H9 (cell line): ENCODE measurements at regions not wholly inside any gene's neighbourhood (a gene's known extent, or its start where the extent isn't known, plus 50 kb on each side); places are given as distances from the start of the nearest gene placed in this dataset.

ENCODE experiments used
- DNase-seq: peaks from one replicate; pipeline ENCODE4 v3.0.0-alpha.2; 2017
- H2AFZ ChIP-seq: one replicate; pipeline ENCODE4 v1.6.1; 2013; ENCODE audit warnings: mild to moderate bottlenecking, low read length, control low read depth, moderate library complexity
- H2AK5ac ChIP-seq: 2 replicates; pipeline ENCODE4 v1.6.1; 2013; ENCODE audit warnings: low read length, control low read depth, mixed read lengths; ENCODE audit not compliant: insufficient read length
- H2BK120ac ChIP-seq: one replicate; pipeline ENCODE4 v1.6.1; 2013; ENCODE audit warnings: low read depth, mild to moderate bottlenecking, low read length, control low read depth, inconsistent platforms; ENCODE audit not compliant: poor library complexity, severe bottlenecking
- H2BK12ac ChIP-seq: 2 replicates; pipeline ENCODE4 v1.6.1; 2013; ENCODE audit warnings: low read length, control low read depth, mixed read lengths, low read depth; ENCODE audit not compliant: insufficient read length
- H2BK15ac ChIP-seq: 2 replicates; pipeline ENCODE4 v1.6.1; 2013; ENCODE audit warnings: low read depth, low read length, control low read depth
- H2BK20ac ChIP-seq: one replicate; pipeline ENCODE4 v1.6.1; 2013; ENCODE audit warnings: low read depth, mild to moderate bottlenecking, low read length, control low read depth, inconsistent platforms; ENCODE audit not compliant: poor library complexity, severe bottlenecking
- H2BK5ac ChIP-seq: 2 replicates; pipeline ENCODE4 v1.6.1; 2013; ENCODE audit warnings: low read length, control low read depth, mixed read lengths; ENCODE audit not compliant: insufficient read length
- H3K14ac ChIP-seq: 2 replicates; pipeline ENCODE4 v1.6.1; 2013; ENCODE audit warnings: low read length, control low read depth; ENCODE audit not compliant: insufficient read depth
- H3K18ac ChIP-seq: 2 replicates; pipeline ENCODE4 v1.6.1; 2013; ENCODE audit warnings: low read depth, mild to moderate bottlenecking, mixed read lengths, low read length, control low read depth; ENCODE audit not compliant: insufficient read length
- H3K23ac ChIP-seq: 2 replicates; pipeline ENCODE4 v1.6.1; 2013; ENCODE audit warnings: low read length, control low read depth, mixed read lengths, low read depth; ENCODE audit not compliant: insufficient read length
- H3K23me2 ChIP-seq: 2 replicates; pipeline ENCODE4 v1.6.1; 2013; ENCODE audit warnings: low read depth, mild to moderate bottlenecking, mixed read lengths, low read length, control low read depth; ENCODE audit not compliant: insufficient read length, poor library complexity, severe bottlenecking
- H3K27ac ChIP-seq: 2 replicates; pipeline ENCODE4 v1.5.1; 2013; ENCODE audit warnings: low read length, control low read depth, mixed read lengths, low read depth; ENCODE audit not compliant: insufficient read length
- H3K27me3 ChIP-seq: 2 replicates; pipeline ENCODE4 v1.6.1; 2013; ENCODE audit warnings: low read length, control low read depth, inconsistent platforms; ENCODE audit not compliant: insufficient read depth
- H3K4ac ChIP-seq: 2 replicates; pipeline ENCODE4 v1.6.1; 2013; ENCODE audit warnings: low read depth, mild to moderate bottlenecking, control low read depth, inconsistent platforms, low read length, moderate library complexity
- H3K4me1 ChIP-seq: 2 replicates; pipeline ENCODE4 v1.6.1; 2013; ENCODE audit warnings: low read length, control low read depth, inconsistent platforms; ENCODE audit not compliant: insufficient read depth
- H3K4me2 ChIP-seq: 2 replicates; pipeline ENCODE4 v1.6.1; 2013; ENCODE audit warnings: low read length, control low read depth, mixed read lengths; ENCODE audit not compliant: insufficient read length, insufficient read depth
- H3K56ac ChIP-seq: 2 replicates; pipeline ENCODE4 v1.6.1; 2013; ENCODE audit warnings: low read depth, mild to moderate bottlenecking, mixed read lengths, low read length, control low read depth; ENCODE audit not compliant: insufficient read length
- H3K79me1 ChIP-seq: 2 replicates; pipeline ENCODE4 v1.6.1; 2013; ENCODE audit warnings: low read depth, mild to moderate bottlenecking, moderate library complexity, low read length, control low read depth, inconsistent platforms; ENCODE audit not compliant: insufficient read depth, poor library complexity, severe bottlenecking
- H3K79me2 ChIP-seq: 2 replicates; pipeline ENCODE4 v1.6.1; 2013; ENCODE audit warnings: low read length, control low read depth, inconsistent platforms; ENCODE audit not compliant: insufficient read depth
- H3K9ac ChIP-seq: 2 replicates; pipeline ENCODE4 v1.6.1; 2013; ENCODE audit warnings: low read length, control low read depth, mixed read lengths; ENCODE audit not compliant: insufficient read length; ENCODE audit errors: extremely low read depth
- H3K9me3 ChIP-seq: one replicate; pipeline ENCODE4 v1.6.1; 2013; ENCODE audit warnings: low read depth, low read length, inconsistent platforms; ENCODE audit not compliant: control insufficient read depth
- H3T11ph ChIP-seq: one replicate; pipeline ENCODE4 v1.6.1; 2013; ENCODE audit warnings: mild to moderate bottlenecking, low read length, control low read depth, inconsistent platforms
- H4K20me1 ChIP-seq: one replicate; pipeline ENCODE4 v1.6.1; 2013; ENCODE audit not compliant: control insufficient read depth, insufficient read length, insufficient read depth
- H4K5ac ChIP-seq: 2 replicates; pipeline ENCODE4 v1.6.1; 2013; ENCODE audit warnings: low read depth, mild to moderate bottlenecking, mixed read lengths, low read length, control low read depth; ENCODE audit not compliant: insufficient read length
- H4K8ac ChIP-seq: replicated peaks from 2 replicates; pipeline ENCODE4 v1.6.1; 2013; ENCODE audit warnings: low read length, control low read depth, mixed read lengths, low read depth; ENCODE audit not compliant: insufficient read length
- H4K91ac ChIP-seq: 2 replicates; pipeline ENCODE4 v1.6.1; 2013; ENCODE audit warnings: low read depth, mild to moderate bottlenecking, moderate library complexity, mixed read lengths, low read length, control low read depth; ENCODE audit not compliant: insufficient read length
- H3K27ac Mint-ChIP-seq, 3 experiments: 2 replicates in 2 of 3; 3 replicates in 1 of 3; pipeline ENCODE4 v1.8.0; 2020 to 2021; ENCODE audit warnings: mixed read lengths in 3 of 3, mild to moderate bottlenecking in 1 of 3, moderate library complexity in 1 of 3
- H3K27me3 Mint-ChIP-seq: 2 replicates; pipeline ENCODE4 v1.8.0; 2021; ENCODE audit warnings: low read depth, mild to moderate bottlenecking, moderate library complexity, mixed read lengths
- H3K36me3 Mint-ChIP-seq, 3 experiments: 2 replicates in 2 of 3; 3 replicates in 1 of 3; pipeline ENCODE4 v1.8.0; 2020 to 2021; ENCODE audit warnings: low read depth in 3 of 3, mixed read lengths in 3 of 3; ENCODE audit not compliant: insufficient read depth in 1 of 3
- H3K4me1 Mint-ChIP-seq, 2 experiments: 2 replicates each; pipeline ENCODE4 v1.8.0; 2020; ENCODE audit warnings: mixed read lengths in 2 of 2
- H3K4me3 Mint-ChIP-seq, 2 experiments: 2 replicates in 1 of 2; 3 replicates in 1 of 2; pipeline ENCODE4 v1.8.0; 2020 to 2021; ENCODE audit warnings: mild to moderate bottlenecking in 2 of 2, mixed read lengths in 2 of 2, moderate library complexity in 1 of 2
- H3K9me3 Mint-ChIP-seq, 2 experiments: 2 replicates in 1 of 2; 3 replicates in 1 of 2; pipeline ENCODE4 v1.8.0; 2020; ENCODE audit warnings: mild to moderate bottlenecking in 2 of 2, mixed read lengths in 2 of 2, moderate library complexity in 1 of 2
- WGBS: extraction: QIAGEN DNeasy Blood & Tissue Kit; methylation state at CpG from one replicate; pipeline ENCODE4 v1.1.7; 2013; ENCODE audit warnings: missing lambda C conversion rate, low lambda C conversion rate, mixed read lengths; ENCODE audit not compliant: insufficient read length; ENCODE audit errors: extremely low coverage; 5-methylcytosine and 5-hydroxymethylcytosine counted together
- TF ChIP-seq, protein P1 (sequence below): fragments of 200-600 bp; sonication (generic); conservative IDR thresholded peaks from 3 replicates; pipeline ENCODE4 v1.8.0; 2021; ENCODE audit warnings: antibody characterized with exemption, mild to moderate bottlenecking

GRCh38 chr3:159806412-159806811 is 182.2 kb upstream of the IL12A start:
- TF ChIP-seq, protein P1, sequence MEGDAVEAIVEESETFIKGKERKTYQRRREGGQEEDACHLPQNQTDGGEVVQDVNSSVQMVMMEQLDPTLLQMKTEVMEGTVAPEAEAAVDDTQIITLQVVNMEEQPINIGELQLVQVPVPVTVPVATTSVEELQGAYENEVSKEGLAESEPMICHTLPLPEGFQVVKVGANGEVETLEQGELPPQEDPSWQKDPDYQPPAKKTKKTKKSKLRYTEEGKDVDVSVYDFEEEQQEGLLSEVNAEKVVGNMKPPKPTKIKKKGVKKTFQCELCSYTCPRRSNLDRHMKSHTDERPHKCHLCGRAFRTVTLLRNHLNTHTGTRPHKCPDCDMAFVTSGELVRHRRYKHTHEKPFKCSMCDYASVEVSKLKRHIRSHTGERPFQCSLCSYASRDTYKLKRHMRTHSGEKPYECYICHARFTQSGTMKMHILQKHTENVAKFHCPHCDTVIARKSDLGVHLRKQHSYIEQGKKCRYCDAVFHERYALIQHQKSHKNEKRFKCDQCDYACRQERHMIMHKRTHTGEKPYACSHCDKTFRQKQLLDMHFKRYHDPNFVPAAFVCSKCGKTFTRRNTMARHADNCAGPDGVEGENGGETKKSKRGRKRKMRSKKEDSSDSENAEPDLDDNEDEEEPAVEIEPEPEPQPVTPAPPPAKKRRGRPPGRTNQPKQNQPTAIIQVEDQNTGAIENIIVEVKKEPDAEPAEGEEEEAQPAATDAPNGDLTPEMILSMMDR = no peak
- H3T11ph ChIP-seq = no peak overlapping the region
- peaks cover 31% of the 10 kb centered on the region for H3K27me3 Mint-ChIP-seq

More at GRCh38 chr3:159806412-159806811, 182.2 kb upstream of the IL12A start:
- Histone ChIP-seq H4K5ac (no peak overlapping the region), H2AFZ (no peak overlapping the region), H2BK12ac (no peak overlapping the region), H3K23me2 (no peaks in the 10 kb centered on the region), H3K4ac (no peak overlapping the region), H3K9ac (no peak overlapping the region), H2BK20ac (no peak overlapping the region), H4K8ac (no peak overlapping the region), H2BK5ac (no peak overlapping the region), H3K56ac (no peak overlapping the region), H3K14ac (no peak overlapping the region), H3K79me1 (no peaks in the 10 kb centered on the region), H2BK15ac (no peak overlapping the region), H3K79me2 (no peaks in the 10 kb centered on the region), H3K23ac (no peak overlapping the region), H3K4me2 (no peak overlapping the region), H3K27me3 (peaks cover 15% of the 10 kb centered on the region), H2AK5ac (no peak overlapping the region), H3K9me3 (no peaks in the 10 kb centered on the region), H3K18ac (no peak overlapping the region), H4K91ac (no peak overlapping the region), H4K20me1 (no peaks in the 10 kb centered on the region), H2BK120ac (no peak overlapping the region), H3K4me1 (no peaks in the 10 kb centered on the region), H3K27ac (no peak overlapping the region)
- H3K9me3 Mint-ChIP-seq = no peaks in the 10 kb centered on the region; a peak in 1 of 5 replicates
- peaks cover 4% of the 10 kb centered on the region in 2 experiments for H3K4me1 Mint-ChIP-seq
- peak overlapping the region in 1 of 3 experiments; percentile 27; a peak in 1 of 7 replicates for H3K27ac Mint-ChIP-seq
- no peak for DNase-seq
- no CpG with 5 or more reads among the region's 5 CpGs for WGBS
- no peak overlapping the region for H3K4me3 Mint-ChIP-seq
- no peaks in the 10 kb centered on the region for H3K36me3 Mint-ChIP-seq
